ENCODE measurements at regions not wholly inside any gene's neighbourhood (a gene's known extent, or its start where the extent isn't known, plus 50 kb on each side); places are given as distances from the start of the nearest gene placed in this dataset.

- H3K14ac ChIP-seq (ENCODE audit: insufficient read length) = no peak overlapping the region
- H2AFZ ChIP-seq (ENCODE audit: low read length) = no peak overlapping the region
- no peaks in the 10 kb centered on the region for H3K9me3 ChIP-seq (ENCODE audit: insufficient read depth in 2 of 2, low read depth in 1 of 2, low read length in 1 of 2)
- no peak overlapping the region for H2BK12ac ChIP-seq (ENCODE audit: low read depth, low read length)
- no peak overlapping the region for H2BK20ac ChIP-seq (ENCODE audit: low read length)
- WGBS, 2 experiments (ENCODE audit: extremely low coverage in 1 of 2, insufficient coverage in 1 of 2, insufficient read length in 1 of 2, insufficient replicate concordance in 2 of 2, low coverage in 1 of 2, low lambda C conversion rate in 2 of 2, missing lambda C conversion rate in 1 of 2) = 91% methylated on average over 6 of the region's 6 CpGs; no CpG with 5 or more reads in 1 of the 2 experiments
- H3K18ac ChIP-seq (ENCODE audit: extremely low read depth, low read length) = no peak overlapping the region
- no peak overlapping the region for H2BK120ac ChIP-seq (replicated peaks; ENCODE audit: low read depth, low read length)
- no peak overlapping the region for H2AK5ac ChIP-seq (ENCODE audit: low read depth, low read length)
- H4K5ac ChIP-seq (ENCODE audit: insufficient read length, low read depth, low read length) = no peak overlapping the region
- H4K8ac ChIP-seq (ENCODE audit: extremely low read depth, insufficient read depth, low read length) = no peak overlapping the region
- H2BK5ac ChIP-seq (ENCODE audit: low read depth, low read length) = no peak overlapping the region
- H3K27me3 ChIP-seq (replicated peaks in 1 of 4; ENCODE audit: control insufficient read depth in 3 of 4, extremely low read depth in 1 of 4, insufficient read depth in 3 of 4, low read length in 3 of 4) = no peaks in the 10 kb centered on the region
- DNase-seq (ENCODE audit: low read depth in 1 of 2, low spot score in 2 of 2) (no peak), FAIRE-seq (no peak)
- ChIA-PET POLR2A (ENCODE audit: partially characterized antibody) (no interaction called here), CTCF (ENCODE audit: partially characterized antibody) (no interaction called here)
- peaks cover 0 to 4% (median 0%) of the 10 kb centered on the region in 4 experiments; a peak in 2 of 7 replicates for H3K4me1 ChIP-seq (replicated peaks in 1 of 4; ENCODE audit: control insufficient read depth in 3 of 4, insufficient read depth in 4 of 4, low read length in 3 of 4)
- H3K79me1 ChIP-seq (ENCODE audit: low read depth, low read length) = no peaks in the 10 kb centered on the region
- no peak overlapping the region for H3K4ac ChIP-seq (replicated peaks; ENCODE audit: insufficient read length, low read depth, low read length)
- no peaks in the 10 kb centered on the region for H4K20me1 ChIP-seq (replicated peaks in 1 of 2; ENCODE audit: control insufficient read depth in 1 of 2, insufficient read depth in 2 of 2, low read length in 2 of 2)
- peaks cover 2% of the 10 kb centered on the region; the same call in 1 of the 2 replicates for H3K23me2 ChIP-seq (ENCODE audit: low read depth, low read length)
- H4K91ac ChIP-seq (replicated peaks; ENCODE audit: insufficient read length, low read length) = no peak overlapping the region
- no peak overlapping the region for H3K56ac ChIP-seq (replicated peaks; ENCODE audit: insufficient read length, low read depth, low read length)
- H3K9ac ChIP-seq (replicated peaks in 1 of 4; ENCODE audit: extremely low read depth in 1 of 4, low read depth in 3 of 4, low read length in 3 of 4) = no peak overlapping the region
- no peak overlapping the region for H3K23ac ChIP-seq (ENCODE audit: insufficient read length)
- no peaks in the 10 kb centered on the region for H3K79me2 ChIP-seq (ENCODE audit: control insufficient read depth in 1 of 2, insufficient read depth in 2 of 2, low read length in 2 of 2)
- no peaks in the 10 kb centered on the region for H3K36me3 ChIP-seq (ENCODE audit: control insufficient read depth in 2 of 4, insufficient read depth in 4 of 4, low read length in 3 of 4)
- H3K27ac ChIP-seq (ENCODE audit: low read depth, low read length) = no peak overlapping the region
- no peak overlapping the region for H3K4me3 ChIP-seq (ENCODE audit: extremely low read depth in 1 of 4, insufficient read depth in 2 of 4, low read depth in 3 of 4, low read length in 4 of 4)
- H3K4me2 ChIP-seq (ENCODE audit: insufficient read depth in 1 of 2, low read depth in 2 of 2, low read length in 2 of 2) = no peak overlapping the region
- H2BK15ac ChIP-seq (ENCODE audit: low read length) = no peak overlapping the region
- TF ChIP-seq, protein P1, sequence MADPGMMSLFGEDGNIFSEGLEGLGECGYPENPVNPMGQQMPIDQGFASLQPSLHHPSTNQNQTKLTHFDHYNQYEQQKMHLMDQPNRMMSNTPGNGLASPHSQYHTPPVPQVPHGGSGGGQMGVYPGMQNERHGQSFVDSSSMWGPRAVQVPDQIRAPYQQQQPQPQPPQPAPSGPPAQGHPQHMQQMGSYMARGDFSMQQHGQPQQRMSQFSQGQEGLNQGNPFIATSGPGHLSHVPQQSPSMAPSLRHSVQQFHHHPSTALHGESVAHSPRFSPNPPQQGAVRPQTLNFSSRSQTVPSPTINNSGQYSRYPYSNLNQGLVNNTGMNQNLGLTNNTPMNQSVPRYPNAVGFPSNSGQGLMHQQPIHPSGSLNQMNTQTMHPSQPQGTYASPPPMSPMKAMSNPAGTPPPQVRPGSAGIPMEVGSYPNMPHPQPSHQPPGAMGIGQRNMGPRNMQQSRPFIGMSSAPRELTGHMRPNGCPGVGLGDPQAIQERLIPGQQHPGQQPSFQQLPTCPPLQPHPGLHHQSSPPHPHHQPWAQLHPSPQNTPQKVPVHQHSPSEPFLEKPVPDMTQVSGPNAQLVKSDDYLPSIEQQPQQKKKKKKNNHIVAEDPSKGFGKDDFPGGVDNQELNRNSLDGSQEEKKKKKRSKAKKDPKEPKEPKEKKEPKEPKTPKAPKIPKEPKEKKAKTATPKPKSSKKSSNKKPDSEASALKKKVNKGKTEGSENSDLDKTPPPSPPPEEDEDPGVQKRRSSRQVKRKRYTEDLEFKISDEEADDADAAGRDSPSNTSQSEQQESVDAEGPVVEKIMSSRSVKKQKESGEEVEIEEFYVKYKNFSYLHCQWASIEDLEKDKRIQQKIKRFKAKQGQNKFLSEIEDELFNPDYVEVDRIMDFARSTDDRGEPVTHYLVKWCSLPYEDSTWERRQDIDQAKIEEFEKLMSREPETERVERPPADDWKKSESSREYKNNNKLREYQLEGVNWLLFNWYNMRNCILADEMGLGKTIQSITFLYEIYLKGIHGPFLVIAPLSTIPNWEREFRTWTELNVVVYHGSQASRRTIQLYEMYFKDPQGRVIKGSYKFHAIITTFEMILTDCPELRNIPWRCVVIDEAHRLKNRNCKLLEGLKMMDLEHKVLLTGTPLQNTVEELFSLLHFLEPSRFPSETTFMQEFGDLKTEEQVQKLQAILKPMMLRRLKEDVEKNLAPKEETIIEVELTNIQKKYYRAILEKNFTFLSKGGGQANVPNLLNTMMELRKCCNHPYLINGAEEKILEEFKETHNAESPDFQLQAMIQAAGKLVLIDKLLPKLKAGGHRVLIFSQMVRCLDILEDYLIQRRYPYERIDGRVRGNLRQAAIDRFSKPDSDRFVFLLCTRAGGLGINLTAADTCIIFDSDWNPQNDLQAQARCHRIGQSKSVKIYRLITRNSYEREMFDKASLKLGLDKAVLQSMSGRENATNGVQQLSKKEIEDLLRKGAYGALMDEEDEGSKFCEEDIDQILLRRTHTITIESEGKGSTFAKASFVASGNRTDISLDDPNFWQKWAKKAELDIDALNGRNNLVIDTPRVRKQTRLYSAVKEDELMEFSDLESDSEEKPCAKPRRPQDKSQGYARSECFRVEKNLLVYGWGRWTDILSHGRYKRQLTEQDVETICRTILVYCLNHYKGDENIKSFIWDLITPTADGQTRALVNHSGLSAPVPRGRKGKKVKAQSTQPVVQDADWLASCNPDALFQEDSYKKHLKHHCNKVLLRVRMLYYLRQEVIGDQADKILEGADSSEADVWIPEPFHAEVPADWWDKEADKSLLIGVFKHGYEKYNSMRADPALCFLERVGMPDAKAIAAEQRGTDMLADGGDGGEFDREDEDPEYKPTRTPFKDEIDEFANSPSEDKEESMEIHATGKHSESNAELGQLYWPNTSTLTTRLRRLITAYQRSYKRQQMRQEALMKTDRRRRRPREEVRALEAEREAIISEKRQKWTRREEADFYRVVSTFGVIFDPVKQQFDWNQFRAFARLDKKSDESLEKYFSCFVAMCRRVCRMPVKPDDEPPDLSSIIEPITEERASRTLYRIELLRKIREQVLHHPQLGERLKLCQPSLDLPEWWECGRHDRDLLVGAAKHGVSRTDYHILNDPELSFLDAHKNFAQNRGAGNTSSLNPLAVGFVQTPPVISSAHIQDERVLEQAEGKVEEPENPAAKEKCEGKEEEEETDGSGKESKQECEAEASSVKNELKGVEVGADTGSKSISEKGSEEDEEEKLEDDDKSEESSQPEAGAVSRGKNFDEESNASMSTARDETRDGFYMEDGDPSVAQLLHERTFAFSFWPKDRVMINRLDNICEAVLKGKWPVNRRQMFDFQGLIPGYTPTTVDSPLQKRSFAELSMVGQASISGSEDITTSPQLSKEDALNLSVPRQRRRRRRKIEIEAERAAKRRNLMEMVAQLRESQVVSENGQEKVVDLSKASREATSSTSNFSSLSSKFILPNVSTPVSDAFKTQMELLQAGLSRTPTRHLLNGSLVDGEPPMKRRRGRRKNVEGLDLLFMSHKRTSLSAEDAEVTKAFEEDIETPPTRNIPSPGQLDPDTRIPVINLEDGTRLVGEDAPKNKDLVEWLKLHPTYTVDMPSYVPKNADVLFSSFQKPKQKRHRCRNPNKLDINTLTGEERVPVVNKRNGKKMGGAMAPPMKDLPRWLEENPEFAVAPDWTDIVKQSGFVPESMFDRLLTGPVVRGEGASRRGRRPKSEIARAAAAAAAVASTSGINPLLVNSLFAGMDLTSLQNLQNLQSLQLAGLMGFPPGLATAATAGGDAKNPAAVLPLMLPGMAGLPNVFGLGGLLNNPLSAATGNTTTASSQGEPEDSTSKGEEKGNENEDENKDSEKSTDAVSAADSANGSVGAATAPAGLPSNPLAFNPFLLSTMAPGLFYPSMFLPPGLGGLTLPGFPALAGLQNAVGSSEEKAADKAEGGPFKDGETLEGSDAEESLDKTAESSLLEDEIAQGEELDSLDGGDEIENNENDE (IDR thresholded peaks at IDR 0.05; ENCODE audit: insufficient replicate concordance, low read length) = no peak
Measured at GRCh38 chr13:106088085-106088484, 447.4 kb downstream of the EFNB2 start.
